Embryonic facial prominence (tissue), 1 donor: ENCODE measurements at regions not wholly inside any gene's neighbourhood (a gene's known extent, or its start where the extent isn't known, plus 50 kb on each side); places are given as distances from the start of the nearest gene placed in this dataset.

Experiments
- DNase-seq: peaks from one replicate; pipeline ENCODE4 v3.0.0-alpha.2; 2016; ENCODE audit errors: extremely low spot score

DNA sequence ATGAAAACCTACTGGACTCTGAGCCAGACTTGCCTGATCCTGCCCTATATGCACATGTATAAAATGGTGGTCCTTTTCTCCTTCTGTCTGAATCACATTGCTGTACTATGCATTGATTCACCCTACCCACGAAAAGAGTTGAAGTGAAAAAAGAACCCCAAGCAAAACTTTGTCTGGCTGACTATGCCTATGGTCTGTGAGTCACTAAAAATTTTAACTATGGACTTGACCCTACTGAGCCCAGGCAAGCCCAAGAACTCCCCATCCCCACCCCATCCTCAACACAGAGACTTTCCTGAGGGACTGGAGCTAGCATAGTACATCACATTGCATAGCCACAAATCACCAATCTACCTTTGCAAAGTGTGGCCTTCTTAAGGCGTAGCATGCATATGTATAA is 116.6 kb upstream of the TENM3 start:
- no peak for DNase-seq

GRCh38 chr4:182133033-182133432 is 110.2 kb upstream of the TENM3 start:
- DNase-seq = no peak

- DNase-seq = no peak
Measured at GRCh38 chr4:182134261-182134660, 108.9 kb upstream of the TENM3 start.

DNA sequence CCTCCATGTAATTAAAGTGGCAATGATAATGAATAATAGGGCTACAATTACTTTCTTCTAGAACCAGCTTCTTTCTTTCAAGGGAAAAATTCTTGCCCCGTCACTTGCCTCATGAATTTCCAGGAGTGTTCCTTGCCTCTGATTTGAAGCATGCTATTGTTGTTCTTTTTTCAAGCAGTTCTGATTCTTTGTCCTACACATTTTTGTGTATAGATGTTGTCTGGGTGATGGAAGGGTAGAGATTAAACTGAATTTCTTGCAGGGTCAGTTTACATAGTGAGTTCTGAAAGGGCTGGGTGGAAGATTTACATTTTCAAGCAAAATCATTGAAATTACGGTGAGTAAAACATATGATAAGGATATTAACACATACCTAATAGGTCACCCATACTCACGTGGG is 107.0 kb upstream of the TENM3 start:
- DNase-seq = no peak

GRCh38 chr4:182137343-182137742 is 105.9 kb upstream of the TENM3 start:
- no peak for DNase-seq

DNA sequence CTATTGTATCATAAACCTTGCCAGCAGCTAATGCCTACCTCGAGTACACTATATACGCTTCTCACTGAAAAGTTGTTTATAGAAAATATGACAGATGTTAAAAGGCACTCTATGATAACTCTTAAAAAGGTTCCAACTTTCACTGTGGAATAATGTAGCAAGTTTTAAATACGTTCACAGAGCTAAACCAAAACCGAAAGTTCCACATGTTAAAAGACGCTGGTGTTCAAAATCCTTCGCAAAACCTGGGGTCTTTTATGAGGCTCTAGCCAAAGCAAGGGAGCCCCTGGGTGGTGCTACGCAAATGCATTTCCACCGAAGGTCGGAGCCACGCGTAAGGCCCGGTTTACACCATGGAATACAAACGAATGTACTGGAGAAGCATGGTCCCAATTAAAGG is 103.7 kb upstream of the TENM3 start:
- DNase-seq = no peak

GRCh38 chr4:182140547-182140946 is 102.7 kb upstream of the TENM3 start:
- DNase-seq = no peak

DNA sequence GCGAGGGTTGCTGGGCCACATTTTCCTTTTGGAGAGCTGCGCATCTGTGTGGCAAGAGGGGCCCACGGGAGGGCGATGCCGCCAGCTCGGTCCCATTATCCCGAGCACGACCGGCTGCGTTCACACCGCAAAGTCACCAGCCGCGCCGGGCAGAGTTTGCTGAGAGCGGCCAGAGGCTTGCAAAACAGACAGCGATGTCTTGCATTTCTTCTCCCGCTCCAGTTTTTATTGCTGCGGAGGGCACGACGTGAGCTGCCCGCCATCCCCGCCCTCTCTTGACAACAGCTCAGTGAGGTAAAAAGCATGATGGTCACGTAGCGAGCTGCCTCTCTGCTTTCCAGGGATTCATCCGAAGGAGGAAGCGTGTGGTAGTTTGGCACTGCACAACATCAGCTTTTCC is 102.1 kb upstream of the TENM3 start:
- DNase-seq = no peak

GRCh38 chr4:182142176-182143085 is 100.8 kb upstream of the TENM3 start:
- no peak for DNase-seq

- DNase-seq = no peak
Measured at GRCh38 chr4:182143086-182143821, 99.9 kb upstream of the TENM3 start.

- DNase-seq = peak; percentile 70
Measured at GRCh38 chr4:182143822-182144625, 99.2 kb upstream of the TENM3 start.

- DNase-seq = no peak
Measured at GRCh38 chr4:182144626-182145333, 98.4 kb upstream of the TENM3 start.

DNA sequence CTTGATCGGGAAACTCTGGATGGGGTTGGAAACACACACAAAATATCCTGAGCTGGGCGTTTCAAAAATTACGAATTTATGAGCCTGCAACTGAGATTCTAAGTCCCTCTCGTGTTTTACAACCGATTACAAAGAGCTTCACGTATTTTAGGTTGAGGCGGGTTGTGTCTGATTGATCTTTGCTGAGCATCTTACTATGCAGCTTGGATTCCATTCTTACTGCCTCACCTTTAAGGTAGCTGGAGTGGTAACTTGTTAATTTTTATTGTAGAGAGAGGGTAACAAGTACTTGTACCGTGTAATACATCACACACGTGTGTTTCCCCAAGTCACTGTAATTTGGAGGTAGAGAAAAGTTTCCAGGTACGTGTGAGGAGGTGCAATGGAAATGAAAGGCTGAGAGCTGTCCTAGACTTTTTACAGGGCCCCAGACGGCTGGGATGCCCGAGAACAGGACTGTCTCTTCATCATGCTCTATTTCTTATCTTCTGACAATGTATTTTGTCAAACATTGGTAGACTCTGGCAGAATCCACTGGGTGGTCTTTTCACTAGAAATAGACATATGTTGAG is 97.8 kb upstream of the TENM3 start:
- DNase-seq = no peak

GRCh38 chr4:182147391-182147790 is 95.8 kb upstream of the TENM3 start:
- no peak for DNase-seq

DNA sequence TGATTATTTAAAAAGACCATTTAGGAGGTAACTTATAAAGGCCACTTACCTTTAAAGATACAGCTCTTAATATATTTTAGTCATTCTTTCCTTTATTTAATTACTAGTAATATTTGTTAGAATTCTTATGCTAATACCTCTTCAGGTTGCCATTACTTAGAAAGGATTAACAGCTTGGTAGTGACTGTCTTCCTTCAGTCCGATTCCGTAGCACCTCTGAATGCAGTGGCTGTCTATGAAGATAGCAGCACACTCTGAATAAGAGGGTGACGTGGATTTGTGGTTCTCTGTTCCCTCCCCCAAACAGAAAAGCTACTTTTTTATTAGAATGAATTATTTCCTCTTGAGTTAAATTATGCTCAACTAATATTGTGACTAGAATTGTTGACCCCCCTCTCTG is 92.6 kb upstream of the TENM3 start:
- no peak for DNase-seq

GRCh38 chr4:182155806-182156205 is 87.4 kb upstream of the TENM3 start:
- DNase-seq = no peak

DNA sequence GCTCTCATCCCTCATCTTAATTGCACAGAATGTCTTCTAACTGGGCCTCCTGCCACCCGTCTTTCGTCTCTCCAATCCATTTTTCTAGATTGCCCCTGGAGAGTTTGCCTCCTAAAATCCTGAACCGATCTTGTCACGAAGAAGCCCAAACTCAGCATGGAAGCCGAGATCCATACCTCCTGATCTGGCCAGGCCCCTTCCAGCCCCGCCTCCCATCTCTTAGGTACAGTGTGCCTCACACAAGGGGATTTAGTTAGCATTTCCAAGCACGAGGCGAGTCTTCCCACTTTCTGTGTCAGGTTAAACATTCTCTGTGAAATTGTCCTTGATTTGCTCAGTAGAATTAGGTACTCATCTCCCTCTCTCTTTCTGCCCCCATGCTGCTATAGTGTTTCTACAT is 80.0 kb upstream of the TENM3 start:
- DNase-seq = no peak

- DNase-seq = no peak
Measured at GRCh38 chr4:182169572-182169971, 73.6 kb upstream of the TENM3 start.

- DNase-seq = no peak
Measured at GRCh38 chr4:182169987-182170386, 73.2 kb upstream of the TENM3 start.

- DNase-seq = no peak
Measured at GRCh38 chr4:182170417-182170935, 72.7 kb upstream of the TENM3 start.

- DNase-seq = no peak
Measured at GRCh38 chr4:182174979-182175378, 68.2 kb upstream of the TENM3 start.
